HL-60 (cell line): ENCODE measurements at regions not wholly inside any gene's neighbourhood (a gene's known extent, or its start where the extent isn't known, plus 50 kb on each side); places are given as distances from the start of the nearest gene placed in this dataset.

ENCODE experiments used
- DNase-seq, 2 experiments: peaks; one replicate each; pipeline ENCODE4 v3.0.0-alpha.2; 2010 to 2020; ENCODE audit warnings: low read depth in 1 of 2, low spot score in 1 of 2
- H3K27ac ChIP-seq: fragments of 250-450 bp; sonication (Bioruptor Pico); replicated peaks from 2 replicates; pipeline ENCODE4 v1.5.1; 2020; ENCODE audit warnings: mild to moderate bottlenecking, moderate library complexity
- H3K27me3 ChIP-seq: fragments of 250-450 bp; sonication (Bioruptor Pico); 2 replicates; pipeline ENCODE4 v1.5.1; 2021; ENCODE audit warnings: mild to moderate bottlenecking, moderate library complexity; ENCODE audit not compliant: insufficient read depth, poor library complexity, severe bottlenecking
- H3K4me3 ChIP-seq: replicated peaks from 2 replicates; pipeline ENCODE4 v1.5.1; 2011; ENCODE audit warnings: mild to moderate bottlenecking, control low read depth, low read length; ENCODE audit not compliant: insufficient read depth
- CTCF ChIP-seq: IDR thresholded peaks from one replicate; pipeline ENCODE4 v1.5.1; 2011; ENCODE audit warnings: low read length, control low read depth, inconsistent platforms; ENCODE audit not compliant: insufficient read depth
- GABPA ChIP-seq: IDR thresholded peaks from 2 replicates; pipeline ENCODE4 v1.6.1; 2012; ENCODE audit warnings: low read depth
- POLR2AphosphoS5 ChIP-seq: IDR thresholded peaks from 2 replicates; pipeline ENCODE4 v1.6.1; 2012; ENCODE audit warnings: low read depth
- SPI1 ChIP-seq: IDR thresholded peaks from 2 replicates; pipeline ENCODE4 v1.6.1; 2012; ENCODE audit warnings: low read depth, mild to moderate bottlenecking, borderline replicate concordance
- TF ChIP-seq, protein P1 (sequence below): IDR thresholded peaks from 2 replicates; pipeline ENCODE4 v1.6.1; 2012; ENCODE audit warnings: low read depth; ENCODE audit not compliant: insufficient replicate concordance

- Histone ChIP-seq H3K27me3 (no peaks in the 10 kb centered on the region), H3K4me3 (no peak overlapping the region), H3K27ac (no peak overlapping the region)
- no peak for DNase-seq
- no peak for TF ChIP-seq GABPA
- no peak for TF ChIP-seq CTCF
- TF ChIP-seq, protein P1, sequence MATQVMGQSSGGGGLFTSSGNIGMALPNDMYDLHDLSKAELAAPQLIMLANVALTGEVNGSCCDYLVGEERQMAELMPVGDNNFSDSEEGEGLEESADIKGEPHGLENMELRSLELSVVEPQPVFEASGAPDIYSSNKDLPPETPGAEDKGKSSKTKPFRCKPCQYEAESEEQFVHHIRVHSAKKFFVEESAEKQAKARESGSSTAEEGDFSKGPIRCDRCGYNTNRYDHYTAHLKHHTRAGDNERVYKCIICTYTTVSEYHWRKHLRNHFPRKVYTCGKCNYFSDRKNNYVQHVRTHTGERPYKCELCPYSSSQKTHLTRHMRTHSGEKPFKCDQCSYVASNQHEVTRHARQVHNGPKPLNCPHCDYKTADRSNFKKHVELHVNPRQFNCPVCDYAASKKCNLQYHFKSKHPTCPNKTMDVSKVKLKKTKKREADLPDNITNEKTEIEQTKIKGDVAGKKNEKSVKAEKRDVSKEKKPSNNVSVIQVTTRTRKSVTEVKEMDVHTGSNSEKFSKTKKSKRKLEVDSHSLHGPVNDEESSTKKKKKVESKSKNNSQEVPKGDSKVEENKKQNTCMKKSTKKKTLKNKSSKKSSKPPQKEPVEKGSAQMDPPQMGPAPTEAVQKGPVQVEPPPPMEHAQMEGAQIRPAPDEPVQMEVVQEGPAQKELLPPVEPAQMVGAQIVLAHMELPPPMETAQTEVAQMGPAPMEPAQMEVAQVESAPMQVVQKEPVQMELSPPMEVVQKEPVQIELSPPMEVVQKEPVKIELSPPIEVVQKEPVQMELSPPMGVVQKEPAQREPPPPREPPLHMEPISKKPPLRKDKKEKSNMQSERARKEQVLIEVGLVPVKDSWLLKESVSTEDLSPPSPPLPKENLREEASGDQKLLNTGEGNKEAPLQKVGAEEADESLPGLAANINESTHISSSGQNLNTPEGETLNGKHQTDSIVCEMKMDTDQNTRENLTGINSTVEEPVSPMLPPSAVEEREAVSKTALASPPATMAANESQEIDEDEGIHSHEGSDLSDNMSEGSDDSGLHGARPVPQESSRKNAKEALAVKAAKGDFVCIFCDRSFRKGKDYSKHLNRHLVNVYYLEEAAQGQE: no peak
- no peak for TF ChIP-seq POLR2AphosphoS5
- TF ChIP-seq SPI1: no peak
Observed at GRCh38 chr22:34866495-34867131, 199.3 kb upstream of the ISX start.

DNA sequence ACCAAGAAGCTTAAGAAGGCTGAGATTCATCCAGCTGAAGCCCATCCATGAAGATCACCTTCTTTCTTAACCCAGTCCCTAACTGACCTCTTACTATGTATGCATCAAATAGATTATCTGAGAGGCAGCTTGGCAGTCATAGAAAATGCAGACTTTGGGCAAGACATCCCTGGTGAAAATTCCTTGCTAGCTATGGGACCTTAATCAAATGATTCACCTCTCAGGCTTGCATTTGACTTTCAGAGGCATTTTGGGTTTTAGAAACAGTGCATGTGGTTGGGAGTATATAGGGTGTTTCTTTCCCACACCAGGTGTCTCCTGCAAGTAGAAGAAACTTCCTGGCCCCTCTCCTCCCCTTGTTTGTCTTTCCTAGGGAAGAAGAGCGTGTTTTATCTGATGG lies 188.5 kb upstream of the ISX start:
- no peak for DNase-seq
- no peak overlapping the region for H3K27ac ChIP-seq
- H3K4me3 ChIP-seq: no peak overlapping the region
- H3K27me3 ChIP-seq: no peaks in the 10 kb centered on the region
- no peak for TF ChIP-seq GABPA
- no peak for TF ChIP-seq CTCF
- TF ChIP-seq POLR2AphosphoS5: no peak
- TF ChIP-seq, protein P1: no peak
- TF ChIP-seq SPI1: no peak

DNA sequence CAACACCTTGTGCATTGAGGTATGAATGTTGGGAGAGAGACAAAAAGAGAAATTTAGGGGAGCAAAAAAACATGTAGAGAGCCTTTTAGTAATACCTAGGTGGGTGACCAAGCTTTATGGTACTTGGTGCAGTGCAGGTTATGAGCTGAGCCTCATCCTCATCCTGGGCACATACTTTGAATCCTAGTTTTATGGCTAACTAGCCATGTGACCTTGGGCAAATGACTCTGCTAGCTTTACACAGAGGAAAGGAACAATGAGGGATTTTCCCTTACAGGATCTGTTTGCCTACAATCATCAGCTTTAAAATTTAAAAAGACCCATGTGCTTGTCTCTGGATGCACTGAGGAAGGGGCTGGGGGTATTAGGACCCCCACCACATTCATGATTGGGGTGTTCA lies 187.8 kb upstream of the ISX start:
- Histone ChIP-seq H3K27ac (no peak overlapping the region), H3K27me3 (no peaks in the 10 kb centered on the region), H3K4me3 (no peak overlapping the region)
- no peak for TF ChIP-seq CTCF
- TF ChIP-seq SPI1: no peak
- no peak for TF ChIP-seq GABPA
- TF ChIP-seq, protein P1: no peak
- no peak for TF ChIP-seq POLR2AphosphoS5
- DNase-seq: no peak
